A549 (cell line): ENCODE measurements at regions not wholly inside any gene's neighbourhood (a gene's known extent, or its start where the extent isn't known, plus 50 kb on each side); places are given as distances from the start of the nearest gene placed in this dataset.

Experiments
- ATAC-seq, 2 experiments: fragments of 200-7000 bp in 1 of 2; fragments of >200 bp in 1 of 2; cut with Nextera tagmentation in 1 of 2; cut with Tn5 transposase in 1 of 2; 3 replicates each; pipeline versions ENCODE4 v1.8.0 to v1.9.1; 2018 to 2020; ENCODE audit warnings: mild to moderate bottlenecking in 1 of 2, moderate library complexity in 1 of 2
- CTCF ChIA-PET: fragments of 300-600 bp; sonication (Branson Sonifier 250); formaldehyde crosslinking; extraction: SDS; loops from one replicate; lab custom pipeline; 2021; ENCODE audit warnings: antibody characterized with exemption, inconsistent platforms; lab: Yijun Ruan, JAX
- POLR2A ChIA-PET: fragments of 350-600 bp; formaldehyde crosslinking; extraction: SDS; loops from one replicate; lab custom pipeline; 2021; ENCODE audit warnings: antibody characterized with exemption, inconsistent platforms; lab: Yijun Ruan, JAX
- DNase-seq, 2 experiments: peaks; one replicate each; pipeline versions ENCODE4 v3.0.0 to v3.0.0-alpha.2; 2011 to 2016; ENCODE audit warnings: low read depth in 1 of 2, low spot score in 1 of 2
- FAIRE-seq: peaks from 2 replicates; lab custom pipeline; 2011; peaks lifted over from hg19 to GRCh38; lab: Jason Lieb, UNC
- H3K27ac ChIP-seq, 2 experiments: fragments of >200 bp; sonication (Bioruptor Twin); formaldehyde crosslinking; 3 replicates each; pipeline ENCODE4 v1.5.1; 2016 to 2017
- H3K4me1 ChIP-seq: fragments of >200 bp; sonication (Bioruptor Twin); formaldehyde crosslinking; 3 replicates; pipeline ENCODE4 v1.6.1; 2016
- H3K4me2 ChIP-seq: fragments of >200 bp; sonication (Bioruptor Twin); formaldehyde crosslinking; 3 replicates; pipeline ENCODE4 v1.6.1; 2016
- H3K4me3 ChIP-seq: fragments of >200 bp; sonication (Bioruptor Twin); formaldehyde crosslinking; 3 replicates; pipeline ENCODE4 v1.5.1; 2016
- H3K9me3 ChIP-seq: fragments of >200 bp; sonication (Bioruptor Twin); formaldehyde crosslinking; 3 replicates; pipeline ENCODE4 v1.6.1; 2016
- BCL3 ChIP-seq: fragments of >200 bp; sonication (Bioruptor Twin); formaldehyde crosslinking; IDR thresholded peaks from 3 replicates; pipeline ENCODE4 v1.6.1; 2016
- BHLHE40 ChIP-seq: IDR thresholded peaks from 2 replicates; pipeline ENCODE4 v1.6.1; 2012; ENCODE audit warnings: low read depth, low read length, inconsistent platforms
- CBX8 ChIP-seq: fragments of 200-600 bp; sonication (generic); IDR thresholded peaks from 2 replicates; pipeline ENCODE4 v1.6.1; 2016
- CTCF ChIP-seq: fragments of >200 bp; sonication (Bioruptor Twin); formaldehyde crosslinking; IDR thresholded peaks from 3 replicates; pipeline ENCODE4 v1.5.1; 2016
- E2F6 ChIP-seq: IDR thresholded peaks from 2 replicates; pipeline ENCODE4 v1.6.1; 2012; ENCODE audit warnings: low read depth, borderline replicate concordance
- EHF ChIP-seq: fragments of 250-450 bp; sonication (Bioruptor Pico); IDR thresholded peaks from 2 replicates; pipeline ENCODE4 v1.5.0; 2020; ENCODE audit warnings: mild to moderate bottlenecking
- EHMT2 ChIP-seq: fragments of 200-600 bp; sonication (generic); IDR thresholded peaks from 2 replicates; pipeline ENCODE4 v1.6.1; 2016; ENCODE audit warnings: antibody characterized with exemption, low read depth, mild to moderate bottlenecking, moderate library complexity
- FOSL2 ChIP-seq, 2 experiments: fragments of 450-650 bp in 1 of 2; fragments of >200 bp in 1 of 2; sonication (Bioruptor Twin) in 1 of 2; formaldehyde crosslinking; IDR thresholded peaks; 2 replicates each; pipeline versions ENCODE4 v1.5.0 to v1.6.1; 2016 to 2020; ENCODE audit warnings: mild to moderate bottlenecking in 1 of 2, moderate library complexity in 1 of 2
- HES2 ChIP-seq: fragments of >200 bp; sonication (Bioruptor Twin); formaldehyde crosslinking; IDR thresholded peaks from 2 replicates; pipeline ENCODE4 v1.6.1; 2016
- HMGXB4 ChIP-seq: fragments of 250-450 bp; sonication (Bioruptor Pico); IDR thresholded peaks from 2 replicates; pipeline ENCODE4 v1.5.0; 2021; ENCODE audit warnings: mild to moderate bottlenecking, moderate library complexity, borderline replicate concordance
- HOXA7 ChIP-seq: fragments of 250-450 bp; sonication (Bioruptor Pico); IDR thresholded peaks from 2 replicates; pipeline ENCODE4 v1.5.0; 2020; ENCODE audit warnings: mild to moderate bottlenecking, moderate library complexity
- HOXB13 ChIP-seq: fragments of 250-450 bp; sonication (Bioruptor Pico); IDR thresholded peaks from 2 replicates; pipeline ENCODE4 v1.5.0; 2020; ENCODE audit warnings: low read depth, mild to moderate bottlenecking, moderate library complexity
- HOXB5 ChIP-seq: fragments of 250-450 bp; sonication (Bioruptor Pico); IDR thresholded peaks from 2 replicates; pipeline ENCODE4 v1.5.0; 2020; ENCODE audit warnings: mild to moderate bottlenecking, moderate library complexity
- JUNB ChIP-seq: fragments of >200 bp; sonication (Bioruptor Twin); formaldehyde crosslinking; IDR thresholded peaks from 2 replicates; pipeline ENCODE4 v1.6.1; 2016
- MAFK ChIP-seq: fragments of 450-650 bp; IDR thresholded peaks from 2 replicates; pipeline ENCODE4 v1.6.1; 2014; ENCODE audit not compliant: partially characterized antibody
- MAX ChIP-seq: IDR thresholded peaks from 2 replicates; pipeline ENCODE4 v1.6.1; 2012
- NFE2L2 ChIP-seq: fragments of 150-350 bp; conservative IDR thresholded peaks from 2 replicates; pipeline ENCODE4 v1.6.1; 2014; ENCODE audit warnings: low read length
- PBX3 ChIP-seq: IDR thresholded peaks from 2 replicates; pipeline ENCODE4 v1.6.1; 2012
- RCOR1 ChIP-seq: fragments of 150-350 bp; IDR thresholded peaks from 2 replicates; pipeline ENCODE4 v1.6.1; 2014; ENCODE audit warnings: antibody characterized with exemption, low read length, low read depth
- RNF2 ChIP-seq: fragments of 200-600 bp; sonication (generic); IDR thresholded peaks from 2 replicates; pipeline ENCODE4 v1.6.1; 2016; ENCODE audit warnings: low read depth, mild to moderate bottlenecking, antibody characterized with exemption, moderate library complexity, borderline replicate concordance
- SMC3 ChIP-seq: fragments of >200 bp; sonication (Bioruptor Twin); formaldehyde crosslinking; IDR thresholded peaks from 3 replicates; pipeline ENCODE4 v1.6.1; 2018; ENCODE audit warnings: inconsistent platforms
- TFCP2L1 ChIP-seq: fragments of 250-450 bp; sonication (Bioruptor Pico); IDR thresholded peaks from 2 replicates; pipeline ENCODE4 v1.5.0; 2021; ENCODE audit warnings: mild to moderate bottlenecking
- TP53 ChIP-seq: fragments of 250-450 bp; sonication (Bioruptor Pico); IDR thresholded peaks from 2 replicates; pipeline ENCODE4 v1.5.0; 2021; ENCODE audit warnings: mild to moderate bottlenecking, moderate library complexity
- ZFP36 ChIP-seq: fragments of 450-650 bp; IDR thresholded peaks from 2 replicates; pipeline ENCODE4 v1.6.1; 2014; ENCODE audit warnings: borderline replicate concordance; ENCODE audit not compliant: partially characterized antibody
- ZNF302 ChIP-seq: fragments of 250-450 bp; sonication (Bioruptor Pico); IDR thresholded peaks from 2 replicates; pipeline ENCODE4 v1.9.0; 2021; ENCODE audit warnings: inconsistent platforms, mild to moderate bottlenecking, moderate library complexity
- ZSCAN20 ChIP-seq: fragments of 250-450 bp; sonication (Bioruptor Pico); IDR thresholded peaks from 2 replicates; pipeline ENCODE4 v1.8.0; 2022; ENCODE audit warnings: mild to moderate bottlenecking, moderate library complexity
- WGBS: methylation state at CpG from one replicate; pipeline ENCODE4 v1.1.6; 2017; ENCODE audit errors: missing lambda C conversion rate; 5-methylcytosine and 5-hydroxymethylcytosine counted together

GRCh38 chr20:55830121-55830827, 175.0 kb downstream of the CBLN4 start (continued):
- TF ChIP-seq HOXB5 (CRISPR knock-in tag), result no peak

GRCh38 chr20:55805138-55805537, 200.2 kb downstream of the CBLN4 start:
- H3K27ac ChIP-seq, result no peak overlapping the region
- CTCF ChIA-PET, result no interaction called here
- H3K4me2 ChIP-seq, result no peak overlapping the region
- DNase-seq (no peak), ATAC-seq (no peak)
- no peaks in the 10 kb centered on the region for H3K9me3 ChIP-seq
- no peak overlapping the region for H3K4me3 ChIP-seq
- H3K4me1 ChIP-seq, result no peaks in the 10 kb centered on the region
- TF ChIP-seq RNF2 (no peak), ZNF302 (CRISPR knock-in tag) (no peak), MAFK (no peak), JUNB (no peak), CBX8 (no peak), MAX (no peak), HES2 (no peak), ZSCAN20 (no peak), E2F6 (no peak), TFCP2L1 (CRISPR knock-in tag) (no peak), BHLHE40 (no peak), HOXB5 (CRISPR knock-in tag) (no peak), EHF (no peak), HOXA7 (CRISPR knock-in tag) (no peak), RCOR1 (no peak)
- TF ChIP-seq, all 56 proteins: peak for 0
- WGBS, result 13% methylated on average over 2 of the region's 2 CpGs
- FAIRE-seq, result no peak
- POLR2A ChIA-PET, result no interaction called here

- ATAC-seq (no peak), FAIRE-seq (no peak), DNase-seq (no peak)
- Histone ChIP-seq H3K4me3 (no peak overlapping the region), H3K27ac (no peak overlapping the region), H3K4me1 (no peaks in the 10 kb centered on the region), H3K4me2 (no peak overlapping the region), H3K9me3 (no peaks in the 10 kb centered on the region)
- no peak for TF ChIP-seq HMGXB4 (CRISPR knock-in tag)
- no peak for TF ChIP-seq TP53 (CRISPR knock-in tag)
- no peak for TF ChIP-seq BCL3
- no peak for TF ChIP-seq HOXB13
- TF ChIP-seq HES2, result no peak
- TF ChIP-seq EHMT2, result no peak
- TF ChIP-seq MAFK, result no peak
- no peak for TF ChIP-seq SMC3
- no peak for TF ChIP-seq EHF
- no peak for TF ChIP-seq ZFP36
- TF ChIP-seq RNF2, result no peak
- TF ChIP-seq CTCF, result no peak
- TF ChIP-seq FOSL2 (IDR thresholded peaks at IDR 0.05), result no peak
- no peak for TF ChIP-seq FOSL2 (CRISPR knock-in tag; IDR thresholded peaks at IDR 0.05)
- TF ChIP-seq NFE2L2, result no peak
- no peak for TF ChIP-seq PBX3
- CTCF ChIA-PET, result no interaction called here
- POLR2A ChIA-PET, result no interaction called here
- 0% methylated on average over 3 of the region's 3 CpGs for WGBS
These were observed 204.6 kb downstream of the CBLN4 start for GRCh38 chr20:55800552-55801245.
